Activated CD4-positive, alpha-beta T cell treated with anti-CD3 and anti-CD28 coated beads for 4 hours (primary cell): ENCODE measurements at regions not wholly inside any gene's neighbourhood (a gene's known extent, or its start where the extent isn't known, plus 50 kb on each side); places are given as distances from the start of the nearest gene placed in this dataset.
"Not testable (repeated sequence)": the region's sequence is repeated elsewhere in the genome, so short reads cannot be mapped to it uniquely, and the experiment has no call there.

Experiments used
- DNase-seq, 2 donors: peaks; one replicate each; pipeline ENCODE4 v3.0.0-alpha.2; 2020

DNA sequence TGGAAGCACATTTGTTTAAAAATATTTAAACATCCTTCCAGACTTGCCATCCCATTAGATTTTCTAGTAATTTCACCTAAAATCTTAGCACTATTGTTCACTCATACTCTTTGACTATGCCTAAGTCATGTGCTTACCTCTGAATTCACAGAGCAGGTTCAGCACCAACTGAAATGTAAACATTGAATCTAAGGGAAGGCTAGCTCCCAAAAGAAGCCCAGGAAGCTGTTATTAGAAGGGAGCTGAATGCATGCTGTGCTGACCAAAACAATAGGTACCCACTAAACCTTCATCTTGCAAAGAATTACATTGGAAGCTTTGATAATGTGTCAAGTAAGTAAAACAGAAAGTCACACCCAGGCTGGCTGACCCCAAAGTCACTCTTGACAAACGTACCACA, 571.3 kb downstream of the GABRG2 start:
- DNase-seq: no peak

DNA sequence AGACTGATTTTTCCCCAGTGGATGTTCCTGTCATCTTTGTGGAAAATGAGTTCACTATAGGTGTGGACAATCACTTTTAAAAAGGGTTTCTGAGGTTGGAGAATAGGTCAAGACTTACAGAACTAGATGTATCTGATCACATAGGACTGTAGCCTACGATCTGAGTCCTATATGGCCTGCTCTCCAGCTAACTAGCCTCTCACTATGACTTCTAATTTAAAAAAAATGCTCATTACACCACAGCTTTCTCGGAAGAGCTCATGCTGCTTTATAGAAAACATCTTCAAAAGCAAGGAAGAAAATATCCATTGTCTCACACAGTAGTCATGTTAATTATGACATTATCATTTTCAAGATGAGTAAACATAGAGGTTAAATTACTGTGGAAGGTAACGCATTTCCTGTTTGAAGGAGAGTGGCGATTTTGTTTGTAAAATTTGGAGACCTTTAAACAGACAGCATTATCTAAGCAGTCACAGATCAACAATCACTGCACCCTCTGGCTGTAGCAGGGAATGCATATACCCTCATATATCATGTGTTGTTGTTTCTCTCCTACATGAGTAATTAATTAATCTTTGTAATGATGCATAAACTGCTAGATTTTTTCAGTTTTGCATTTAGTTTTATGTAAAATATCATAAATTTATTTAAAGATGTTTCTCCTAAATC, 573.7 kb downstream of the GABRG2 start:
- DNase-seq: no peak

DNA sequence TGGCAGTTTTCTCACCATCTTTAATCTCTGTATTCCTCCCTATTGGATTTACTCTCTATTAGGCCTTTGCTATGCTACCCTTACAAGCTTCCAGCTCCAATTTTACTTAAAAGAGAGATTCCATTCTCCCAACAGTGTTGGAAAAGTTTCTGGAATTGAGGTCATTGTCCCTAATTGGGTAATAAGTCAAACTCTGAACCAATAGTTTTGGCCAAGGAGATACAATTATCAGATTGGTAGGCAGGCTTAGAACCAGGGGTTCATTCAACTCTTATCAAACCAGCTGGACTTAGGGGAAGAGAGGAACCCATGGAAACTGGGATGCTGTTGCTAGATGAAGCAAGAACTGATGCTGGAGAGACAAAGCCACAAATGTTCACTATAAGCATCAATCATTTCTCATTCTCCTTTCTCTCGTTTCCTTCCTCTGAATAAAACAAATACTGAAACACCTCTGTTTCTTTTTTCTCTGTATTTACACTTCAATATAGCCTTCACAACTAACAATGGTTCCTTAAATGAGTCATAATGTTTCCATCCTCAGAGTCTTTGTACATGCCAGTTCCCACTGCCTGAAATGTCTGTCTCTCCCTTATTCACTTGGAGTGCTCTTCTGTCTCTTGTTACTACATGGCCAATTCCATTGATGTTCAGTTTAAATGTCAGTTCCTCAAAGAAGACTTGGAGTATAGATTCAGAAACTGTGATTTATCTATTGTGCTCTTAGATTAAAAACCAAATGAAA, 587.3 kb downstream of the GABRG2 start:
- no peak for DNase-seq

DNA sequence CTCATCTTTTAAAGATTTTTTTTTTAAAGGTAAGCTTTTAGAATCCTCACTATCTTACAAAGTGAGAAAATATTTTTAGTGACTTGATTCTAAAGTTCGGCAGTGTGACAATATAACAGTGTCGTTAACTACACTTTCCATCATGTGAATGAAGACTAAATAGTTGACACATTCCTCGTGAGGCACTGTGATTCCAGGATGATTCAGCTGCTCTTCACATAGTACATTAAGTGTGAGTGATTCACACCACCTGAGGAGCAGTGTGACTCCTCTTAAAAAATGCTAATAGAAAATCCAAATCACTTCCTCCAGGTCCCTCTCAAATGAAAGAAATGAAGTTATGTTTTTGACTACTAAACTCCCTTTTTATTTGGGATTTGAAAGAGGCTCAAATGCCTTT, 589.5 kb downstream of the GABRG2 start:
- no peak for DNase-seq

DNA sequence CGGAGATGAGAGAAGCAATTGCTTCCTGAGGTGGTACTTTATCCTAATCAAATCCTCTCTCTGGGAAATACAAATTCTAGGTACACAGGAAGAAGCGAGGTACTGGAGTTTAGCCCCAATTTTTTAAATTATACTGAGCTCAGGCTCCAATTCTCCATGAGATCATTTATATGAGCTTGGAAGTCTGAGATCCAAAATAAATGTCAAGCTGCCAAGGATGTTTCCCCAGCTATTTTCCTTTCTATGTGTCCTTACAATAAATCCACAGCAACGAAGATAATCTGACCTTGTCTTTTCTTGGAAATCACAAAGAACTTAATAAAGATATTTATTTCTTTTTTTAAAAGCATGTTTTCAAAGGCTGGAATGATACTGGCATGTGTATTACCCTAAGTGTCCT, 597.3 kb downstream of the GABRG2 start:
- DNase-seq: no peak

DNA sequence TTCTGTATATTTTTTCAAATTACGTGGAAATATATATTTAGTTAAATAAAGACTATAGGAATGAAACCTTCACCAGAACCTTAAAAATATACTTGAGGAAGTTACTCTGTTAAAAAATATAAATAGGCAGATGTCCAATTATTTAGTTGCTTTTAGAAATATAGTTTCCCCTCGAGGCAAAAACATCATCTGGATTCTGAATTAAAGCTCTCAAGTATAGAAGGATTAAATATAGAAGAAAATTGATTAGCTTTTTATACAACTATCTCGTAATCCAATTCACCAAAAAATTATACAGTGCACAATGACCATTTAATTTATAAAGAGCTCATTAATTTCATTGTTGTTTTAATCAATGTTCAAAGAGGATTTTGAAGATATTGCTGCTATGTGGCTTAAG, 601.4 kb downstream of the GABRG2 start:
- no peak for DNase-seq

DNA sequence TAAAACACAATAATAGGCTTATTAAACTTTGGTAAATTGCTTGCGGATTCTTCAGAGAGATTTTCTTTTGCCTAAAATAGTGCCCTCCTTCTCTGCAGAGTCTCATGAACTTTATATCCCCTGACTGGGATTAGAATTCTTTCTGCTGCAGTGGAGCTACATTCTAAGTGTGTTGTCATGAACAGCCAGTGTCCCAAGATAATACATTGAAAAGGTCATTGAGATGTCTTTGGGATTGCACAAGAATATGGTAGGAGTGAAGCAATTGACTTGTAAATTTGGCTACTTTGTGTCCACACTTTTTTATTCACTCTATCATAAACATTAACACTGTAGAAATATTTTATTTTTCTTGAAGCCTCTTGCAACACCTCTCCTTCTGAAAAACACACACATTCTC, 604.5 kb downstream of the GABRG2 start:
- DNase-seq: no peak

DNA sequence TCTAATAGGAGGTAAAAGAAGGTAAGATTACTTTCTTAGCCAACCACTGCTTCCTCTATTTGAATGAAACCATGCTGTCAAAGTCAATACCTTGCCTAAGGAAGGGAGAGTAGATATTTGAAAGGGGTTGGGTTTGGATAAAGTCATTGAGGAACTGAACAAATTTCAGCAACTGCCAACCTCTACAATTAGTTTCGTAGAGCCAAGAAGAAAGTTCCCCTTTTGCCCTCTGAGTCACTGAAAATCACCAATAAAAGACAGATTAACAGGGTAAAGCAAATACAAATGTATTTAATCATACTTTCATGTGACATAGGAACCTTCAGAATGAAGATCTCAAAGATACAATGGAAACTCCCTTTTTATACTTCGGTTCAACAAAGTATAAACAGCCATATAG, 615.7 kb downstream of the GABRG2 start:
- no peak for DNase-seq

DNA sequence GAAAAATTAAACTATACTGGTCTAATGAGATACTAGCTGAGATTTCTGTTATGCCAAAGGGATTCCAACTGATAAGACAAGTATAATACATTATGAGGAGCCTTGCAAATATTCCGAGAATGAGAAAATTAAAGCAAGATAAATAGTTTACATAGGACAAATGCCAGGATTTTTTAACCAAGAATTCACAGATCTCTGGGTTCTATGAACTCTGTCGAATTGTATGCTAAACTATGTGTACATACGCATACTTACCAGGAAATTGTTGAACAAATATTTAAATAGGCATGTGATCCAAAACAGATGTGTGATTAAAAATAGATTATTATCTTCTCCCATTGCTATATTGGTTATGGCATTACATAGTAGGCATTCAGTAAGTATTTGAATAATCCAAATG, 616.6 kb downstream of the GABRG2 start:
- no peak for DNase-seq

DNA sequence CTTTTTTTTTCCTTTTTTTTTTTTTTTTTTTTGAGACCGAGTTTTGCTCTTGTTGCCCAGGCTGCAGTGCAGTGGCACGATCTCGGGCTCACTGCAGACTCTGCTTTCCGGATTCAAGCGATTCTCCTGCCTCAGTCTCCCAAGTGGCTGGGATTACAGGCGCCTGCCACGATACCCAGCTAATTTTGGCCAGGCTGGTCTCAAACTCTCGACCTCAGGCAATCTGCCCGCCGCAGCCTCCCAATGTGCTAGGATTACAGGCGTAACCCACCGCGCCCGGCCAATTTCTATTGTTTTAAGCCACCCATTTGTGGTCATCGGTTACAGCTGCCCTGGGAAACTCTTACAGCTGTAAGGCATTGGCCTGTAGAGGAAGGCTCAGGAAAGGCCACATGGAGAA, 617.7 kb downstream of the GABRG2 start:
- no peak for DNase-seq

DNA sequence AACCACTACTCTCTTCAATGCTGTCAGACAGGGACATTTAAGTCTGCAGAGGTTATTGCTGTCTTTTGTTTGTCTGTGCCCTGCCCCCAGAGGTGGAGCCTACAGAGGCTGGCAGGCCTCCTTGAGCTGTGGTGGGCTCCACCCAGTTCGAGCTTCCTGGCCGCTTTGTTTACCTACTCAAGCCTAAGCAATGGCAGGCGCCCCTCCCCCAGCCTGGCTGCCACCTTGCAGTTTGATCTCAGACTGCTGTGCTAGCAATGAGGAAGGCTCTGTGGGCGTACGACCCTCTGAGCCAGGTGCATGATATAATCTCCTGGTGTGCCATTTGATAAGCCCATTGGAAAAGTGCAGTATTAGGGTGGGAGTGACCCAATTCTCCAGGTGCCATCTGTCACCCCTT, 628.7 kb downstream of the GABRG2 start:
- DNase-seq: not testable (repeated sequence)

DNA sequence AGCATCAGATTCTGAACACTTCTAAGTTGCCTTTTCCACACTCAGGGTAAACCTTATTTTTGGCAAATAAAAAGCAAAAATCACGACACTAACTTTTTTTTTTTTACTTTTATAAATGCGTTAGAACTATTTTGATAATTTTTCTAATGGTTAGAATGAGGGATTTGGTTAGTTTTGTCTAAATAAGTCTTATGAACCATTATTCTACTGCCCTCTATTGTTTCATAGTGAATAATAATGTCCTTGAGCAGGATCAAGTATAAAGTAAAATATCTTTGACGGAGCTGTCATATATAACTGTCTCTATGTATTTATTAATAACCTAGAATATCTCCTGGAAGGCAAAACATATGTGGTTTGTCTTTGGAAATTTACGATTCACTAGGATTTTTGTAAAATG, 631.8 kb downstream of the GABRG2 start:
- DNase-seq: no peak

DNA sequence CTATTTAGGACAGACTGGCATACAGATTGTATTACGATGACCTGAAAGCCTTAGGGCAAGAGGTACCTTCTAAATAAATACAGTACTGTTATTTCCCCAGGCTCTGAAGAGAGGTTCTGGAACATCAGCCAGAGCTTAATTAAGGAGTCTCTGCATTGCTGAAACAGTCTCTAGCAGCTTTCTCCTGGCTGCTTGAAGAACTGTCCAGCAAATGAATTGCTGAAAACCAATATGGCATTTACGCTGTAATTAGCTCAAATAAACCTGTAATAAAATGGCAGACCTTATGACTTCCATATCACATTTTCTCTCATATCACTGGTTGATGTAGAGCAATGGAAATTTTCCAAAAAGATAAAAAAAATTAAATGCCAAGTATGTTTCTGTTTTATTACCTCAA, 636.3 kb downstream of the GABRG2 start:
- no peak for DNase-seq

DNA sequence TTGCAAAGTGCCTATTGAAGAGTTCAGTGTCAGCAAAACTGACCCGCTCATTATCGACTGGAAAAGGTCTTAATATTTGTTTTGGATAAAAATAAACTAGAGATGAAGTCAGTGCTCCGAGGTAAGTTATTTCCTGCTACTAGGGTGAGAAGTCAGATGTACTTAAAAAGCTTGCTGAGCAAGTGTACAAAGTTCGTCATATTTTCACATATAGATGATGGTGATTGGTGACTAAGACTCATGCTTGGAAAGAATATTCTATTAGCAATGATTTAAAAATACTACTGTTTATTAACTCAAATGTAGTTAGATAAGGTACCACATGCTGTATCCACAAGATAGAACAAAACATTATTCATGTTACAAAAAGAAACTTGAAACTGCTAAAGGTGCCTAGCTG, 643.7 kb downstream of the GABRG2 start:
- DNase-seq: no peak

DNA sequence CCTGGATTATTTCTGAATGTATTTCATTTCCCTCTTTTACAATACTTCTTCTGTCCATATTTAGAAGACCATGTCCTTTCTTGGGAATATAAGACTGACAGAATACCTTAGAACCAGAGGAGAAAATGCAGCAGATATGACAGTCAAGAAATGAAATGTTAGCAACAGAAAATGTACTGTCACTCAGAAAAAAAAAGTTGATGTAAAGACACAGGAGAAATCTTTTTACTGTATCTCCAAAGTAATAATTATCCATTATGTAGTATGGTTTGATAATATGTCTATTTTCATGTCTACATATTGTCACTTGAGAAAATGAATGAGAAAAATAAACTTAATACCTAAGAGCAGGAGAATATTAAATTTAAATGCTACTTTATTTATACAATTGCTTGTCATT, 652.1 kb downstream of the GABRG2 start:
- no peak for DNase-seq

DNA sequence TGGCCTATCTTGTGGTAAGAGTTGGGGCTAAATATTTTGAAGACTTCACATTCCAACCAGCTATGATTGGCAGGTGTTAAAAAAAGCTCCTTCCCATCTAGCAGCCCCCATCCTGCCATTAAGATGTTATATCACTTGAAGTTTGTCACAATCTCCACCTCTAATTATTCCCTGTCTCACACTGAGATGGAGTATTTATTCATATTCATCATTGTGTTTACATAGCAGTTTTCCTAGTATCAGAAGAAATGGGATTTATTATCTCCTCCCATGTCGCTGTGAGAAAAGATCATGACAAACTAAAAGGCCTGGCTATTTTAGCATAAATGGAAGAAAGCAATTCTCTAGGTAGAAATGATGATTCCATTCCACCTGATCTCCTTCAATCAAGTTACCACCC, 653.6 kb downstream of the GABRG2 start:
- no peak for DNase-seq

DNA sequence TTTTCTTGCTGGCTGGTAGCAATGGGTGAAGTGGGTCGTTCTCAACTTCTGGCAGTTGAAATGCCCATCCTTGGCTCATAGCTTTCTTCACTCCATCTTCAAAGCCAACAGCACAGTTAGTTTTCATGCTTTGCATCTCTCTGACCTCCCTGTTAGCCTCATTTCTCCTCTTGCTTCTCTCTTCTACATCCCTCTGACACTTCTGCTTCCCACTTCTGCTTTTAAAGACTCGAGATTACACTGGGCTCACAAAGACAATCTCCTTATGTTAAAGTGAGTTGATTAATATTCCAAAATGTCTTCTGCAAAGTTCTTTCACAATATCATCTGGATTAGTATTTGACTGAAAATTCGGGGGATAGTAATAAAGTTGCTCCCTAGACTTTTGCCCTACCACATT, 684.8 kb upstream of the CCNG1 start:
- no peak for DNase-seq

DNA sequence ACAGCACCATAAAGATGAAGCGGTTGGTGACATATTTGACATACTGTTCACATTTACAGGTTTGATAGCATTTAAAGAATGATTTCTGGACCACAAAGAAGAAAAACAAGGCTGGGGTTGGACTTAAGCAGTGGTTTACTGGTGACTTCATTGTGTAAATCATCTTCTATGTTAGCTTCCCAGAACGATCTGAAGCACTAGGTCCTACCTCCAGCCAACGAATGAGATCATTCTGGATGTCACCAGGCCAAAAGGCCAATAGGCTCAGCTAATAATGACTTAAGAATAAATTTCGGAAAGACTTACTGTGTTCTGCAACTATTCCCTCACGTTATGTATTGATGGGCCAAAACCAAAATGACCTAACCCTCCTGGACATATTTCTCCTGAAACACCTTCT, 675.3 kb upstream of the CCNG1 start:
- DNase-seq: no peak

DNA sequence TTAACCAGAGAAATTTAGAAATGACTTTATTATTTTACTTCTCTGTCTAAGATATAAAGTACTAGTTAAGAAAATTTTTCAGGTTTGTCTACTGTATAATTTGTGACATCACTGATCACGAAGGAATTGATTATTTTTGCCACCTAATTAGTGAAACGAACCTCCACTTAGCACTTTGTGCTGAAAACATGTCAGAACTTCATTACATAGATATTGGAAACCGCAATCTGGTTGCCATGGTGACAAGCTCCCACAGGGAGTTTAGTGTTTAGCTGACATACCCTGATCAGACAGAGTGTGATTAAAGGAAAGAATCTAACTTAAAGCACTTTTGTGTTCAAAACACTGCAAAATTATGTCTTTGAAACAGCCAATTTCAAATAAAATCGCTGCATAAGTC, 668.4 kb upstream of the CCNG1 start:
- no peak for DNase-seq

DNA sequence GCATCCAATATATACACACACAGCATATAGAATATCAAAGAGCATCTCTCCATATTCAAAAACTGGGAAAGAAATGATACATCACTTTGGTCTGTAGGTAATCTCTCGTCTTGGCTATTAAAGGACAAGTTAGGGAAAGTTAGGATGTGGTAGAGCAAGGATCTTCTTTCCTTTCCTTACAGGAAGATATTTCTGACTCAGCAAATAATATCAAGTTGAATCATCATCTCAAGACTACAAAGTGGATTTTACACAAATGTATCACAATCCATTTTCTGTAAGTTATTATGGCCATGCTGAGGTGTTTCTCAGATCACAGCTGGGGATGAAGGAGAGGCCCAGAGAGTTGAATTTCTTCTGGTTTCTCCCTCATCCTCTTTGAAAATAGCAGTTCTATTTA, 651.7 kb upstream of the CCNG1 start:
- DNase-seq: no peak

DNA sequence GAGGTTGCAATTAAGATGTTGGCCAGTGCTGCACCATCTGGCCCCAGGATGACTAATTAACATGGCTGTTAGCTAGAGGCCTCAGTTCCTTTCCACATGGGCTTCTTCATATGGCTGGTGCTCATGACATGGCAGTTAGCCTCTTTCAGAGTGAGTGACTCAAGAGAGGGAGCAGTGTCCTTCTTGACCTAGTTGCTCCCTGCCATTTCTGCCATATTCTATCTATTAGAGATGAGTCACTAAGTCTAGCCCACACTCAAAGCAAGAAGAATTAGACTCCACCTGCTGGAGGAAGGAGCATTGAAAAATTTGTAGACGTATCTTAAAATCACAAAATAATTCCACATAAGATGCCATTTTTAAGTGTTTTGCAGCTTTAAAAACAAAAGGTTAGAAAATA, 651.2 kb upstream of the CCNG1 start:
- DNase-seq: no peak

DNA sequence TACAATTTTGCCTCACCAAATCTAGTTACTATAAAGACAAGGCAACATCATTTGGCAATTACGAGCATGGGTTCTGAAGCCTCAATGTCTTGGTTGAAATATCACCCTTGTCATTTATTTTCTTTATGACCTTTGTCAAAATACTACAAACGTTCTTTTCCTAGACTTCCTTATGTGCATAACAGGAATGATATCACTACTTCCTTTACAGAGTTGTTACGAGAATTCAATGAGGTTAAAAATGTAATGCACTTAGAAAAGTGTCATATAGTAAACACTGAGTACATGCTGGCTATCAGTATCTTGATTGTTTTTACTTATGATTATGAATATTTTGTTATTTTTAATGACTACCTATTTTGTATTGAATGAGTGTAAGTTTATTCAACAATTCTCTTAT, 640.9 kb upstream of the CCNG1 start:
- no peak for DNase-seq

DNA sequence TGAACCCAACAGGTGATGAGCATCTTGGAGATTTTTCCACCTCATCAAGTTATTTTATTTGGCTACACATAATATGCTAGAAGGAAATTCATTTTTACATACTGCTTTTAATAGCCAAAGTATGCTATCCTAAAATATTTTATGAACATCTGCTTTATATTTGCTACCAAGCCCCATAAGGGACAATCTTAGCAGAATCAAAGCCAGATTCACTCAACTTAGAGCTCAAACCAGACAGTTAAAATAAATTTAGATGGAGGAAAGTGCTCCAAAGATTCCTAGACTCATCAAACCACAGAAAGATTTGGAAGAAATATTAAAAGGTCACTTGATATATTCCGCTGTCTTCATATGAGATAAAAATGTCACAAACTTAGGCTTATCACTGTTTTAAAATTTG, 637.1 kb upstream of the CCNG1 start:
- DNase-seq: no peak

DNA sequence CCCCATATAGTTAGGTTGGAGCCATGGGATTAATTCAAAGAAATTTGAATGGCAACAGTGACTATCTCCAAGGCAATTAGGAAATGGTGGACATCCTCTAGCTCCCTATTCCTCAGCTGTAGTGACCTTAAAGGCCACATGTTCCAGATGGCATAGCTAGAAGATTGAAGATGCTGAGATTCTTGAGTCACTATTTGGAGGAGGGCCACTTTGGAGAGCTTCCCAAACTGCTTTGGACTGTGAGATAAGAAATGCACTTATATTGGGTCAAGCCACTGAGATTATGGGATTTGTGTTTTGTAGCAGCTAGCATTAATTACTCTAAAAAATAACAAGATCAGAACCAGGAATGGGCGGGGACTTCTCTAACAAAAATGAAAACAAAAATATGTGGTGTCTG, 636.2 kb upstream of the CCNG1 start:
- no peak for DNase-seq

DNA sequence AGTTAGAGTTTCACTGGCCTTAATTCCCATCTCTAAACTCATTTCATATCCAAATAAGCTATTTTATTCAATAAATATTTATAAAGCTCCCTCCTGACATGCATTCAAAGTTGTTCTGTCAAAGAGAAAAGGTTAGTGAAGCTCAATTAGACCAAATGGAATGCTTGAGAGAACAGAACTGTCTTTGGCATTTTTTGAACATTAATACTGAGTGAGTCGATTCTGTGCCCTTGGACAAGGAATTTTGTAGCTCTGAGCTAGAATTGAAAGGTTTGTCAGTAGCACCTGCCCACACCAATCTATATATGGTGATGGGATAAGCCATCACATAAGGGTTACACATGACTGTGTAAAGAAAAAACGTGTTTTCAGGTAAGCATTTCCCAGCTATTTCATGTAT, 631.2 kb upstream of the CCNG1 start:
- no peak for DNase-seq
